Body of pancreas (tissue), 4 donors: ENCODE measurements at regions not wholly inside any gene's neighbourhood (a gene's known extent, or its start where the extent isn't known, plus 50 kb on each side); places are given as distances from the start of the nearest gene placed in this dataset.

ENCODE experiments used
- CTCF ChIP-seq, 7 experiments: fragments of 450-650 bp in 4 of 7; fragments of 200-600 bp in 3 of 7; sonication (generic) in 3 of 7; IDR thresholded peaks; one replicate each; pipeline ENCODE4 v1.5.1; 2016 to 2019; ENCODE audit warnings: antibody characterized with exemption in 7 of 7
- POLR2A ChIP-seq, 3 donors: fragments of 450-650 bp; IDR thresholded peaks; one replicate each; pipeline ENCODE4 v1.6.1; 2016; ENCODE audit warnings: antibody characterized with exemption in 3 of 3, mild to moderate bottlenecking in 2 of 3

GRCh38 chr10:130351466-130352290 lies 215.5 kb downstream of the GLRX3 start:
- TF ChIP-seq POLR2A (IDR thresholded peaks at IDR 0.05) (no peak), CTCF (IDR thresholded peaks at IDR 0.05) (no peak)
